Umbilical cord (tissue), 1 donor: ENCODE measurements at regions not wholly inside any gene's neighbourhood (a gene's known extent, or its start where the extent isn't known, plus 50 kb on each side); places are given as distances from the start of the nearest gene placed in this dataset.
"Not testable (repeated sequence)": the region's sequence is repeated elsewhere in the genome, so short reads cannot be mapped to it uniquely, and the experiment has no call there.

Experiments
- DNase-seq: peaks from one replicate; pipeline ENCODE4 v3.0.0-alpha.2; 2015; ENCODE audit warnings: low spot score

GRCh38 chr7:125257617-125258016 is 328.0 kb upstream of the POT1 start:
- DNase-seq, result no peak

GRCh38 chr7:125256446-125256845 is 326.8 kb upstream of the POT1 start:
- DNase-seq, result peak; percentile 10

- no peak for DNase-seq
Measured at GRCh38 chr7:125255810-125256209, 326.2 kb upstream of the POT1 start.

GRCh38 chr7:125254566-125254965 is 324.9 kb upstream of the POT1 start:
- DNase-seq, result no peak

GRCh38 chr7:125253452-125254190 is 324.0 kb upstream of the POT1 start:
- DNase-seq, result peak; percentile 56

GRCh38 chr7:125247514-125248098 is 318.0 kb upstream of the POT1 start:
- DNase-seq, result no peak

- no peak for DNase-seq
Measured at GRCh38 chr7:125246706-125247105, 317.1 kb upstream of the POT1 start.

- DNase-seq, result no peak
Measured at GRCh38 chr7:125241548-125241947, 311.9 kb upstream of the POT1 start.

GRCh38 chr7:125222596-125222995 is 293.0 kb upstream of the POT1 start:
- DNase-seq, result no peak

- DNase-seq, result no peak
Measured at GRCh38 chr7:125218076-125218475, 288.5 kb upstream of the POT1 start.

- no peak for DNase-seq
Measured at GRCh38 chr7:125201002-125201401, 271.4 kb upstream of the POT1 start.

- DNase-seq, result no peak
Measured at GRCh38 chr7:125197731-125198393, 268.2 kb upstream of the POT1 start.

- DNase-seq, result no peak
Measured at GRCh38 chr7:125195156-125195555, 265.5 kb upstream of the POT1 start.

- DNase-seq, result no peak
Measured at GRCh38 chr7:125193263-125193662, 263.6 kb upstream of the POT1 start.

GRCh38 chr7:125184801-125185200 is 255.2 kb upstream of the POT1 start:
- DNase-seq, result no peak

- DNase-seq, result not testable (repeated sequence)
Measured at GRCh38 chr7:125181569-125182267, 252.1 kb upstream of the POT1 start.

GRCh38 chr7:125173571-125173970 is 243.9 kb upstream of the POT1 start:
- no peak for DNase-seq

- DNase-seq, result no peak
Measured at GRCh38 chr7:125169088-125169487, 239.5 kb upstream of the POT1 start.

GRCh38 chr7:125154930-125155329 is 225.3 kb upstream of the POT1 start:
- DNase-seq, result no peak

GRCh38 chr7:125149151-125149550 is 219.5 kb upstream of the POT1 start:
- DNase-seq, result no peak

- DNase-seq, result no peak
Measured at GRCh38 chr7:125147047-125147446, 217.4 kb upstream of the POT1 start.

GRCh38 chr7:125136755-125137532 is 207.3 kb upstream of the POT1 start:
- DNase-seq, result no peak
